ENCODE measurements at regions not wholly inside any gene's neighbourhood (a gene's known extent, or its start where the extent isn't known, plus 50 kb on each side); places are given as distances from the start of the nearest gene placed in this dataset.

- H3K4me3 ChIP-seq (ENCODE audit: low read depth, low read length) = no peak overlapping the region
- TF ChIP-seq CTCF (IDR thresholded peaks at IDR 0.05; ENCODE audit: control insufficient read depth, extremely low read depth, insufficient read depth) = no peak
- no peak for DNase-seq (ENCODE audit: low read depth)
Observed at GRCh38 chr2:226121046-226121738, 678.4 kb downstream of the IRS1 start.

- DNase-seq (ENCODE audit: low read depth) = no peak
- H3K4me3 ChIP-seq (ENCODE audit: low read depth, low read length) = no peak overlapping the region
- no peak for TF ChIP-seq CTCF (IDR thresholded peaks at IDR 0.05; ENCODE audit: control insufficient read depth, extremely low read depth, insufficient read depth)
Observed at GRCh38 chr2:226118471-226119429, 680.9 kb downstream of the IRS1 start.

GRCh38 chr2:226117510-226118065 is 682.0 kb downstream of the IRS1 start:
- no peak overlapping the region for H3K4me3 ChIP-seq (ENCODE audit: low read depth, low read length)
- DNase-seq (ENCODE audit: low read depth) = no peak
- no peak for TF ChIP-seq CTCF (IDR thresholded peaks at IDR 0.05; ENCODE audit: control insufficient read depth, extremely low read depth, insufficient read depth)

- TF ChIP-seq CTCF (IDR thresholded peaks at IDR 0.05; ENCODE audit: control insufficient read depth, extremely low read depth, insufficient read depth) = no peak
- no peak overlapping the region for H3K4me3 ChIP-seq (ENCODE audit: low read depth, low read length)
- DNase-seq (ENCODE audit: low read depth) = no peak
Observed at GRCh38 chr2:226116346-226116745, 683.3 kb downstream of the IRS1 start.

- TF ChIP-seq CTCF (IDR thresholded peaks at IDR 0.05; ENCODE audit: control insufficient read depth, extremely low read depth, insufficient read depth) = no peak
- peak; percentile 90 for DNase-seq (ENCODE audit: low read depth)
- no peak overlapping the region for H3K4me3 ChIP-seq (ENCODE audit: low read depth, low read length)
Observed at GRCh38 chr2:226115832-226116200, 683.8 kb downstream of the IRS1 start.

- no peak for DNase-seq (ENCODE audit: low read depth)
- no peak overlapping the region for H3K4me3 ChIP-seq (ENCODE audit: low read depth, low read length)
- no peak for TF ChIP-seq CTCF (IDR thresholded peaks at IDR 0.05; ENCODE audit: control insufficient read depth, extremely low read depth, insufficient read depth)
Observed at GRCh38 chr2:226115102-226115831, 684.4 kb downstream of the IRS1 start.

Measured in LNCaP clone FGC (cell line).